Caco-2 (cell line): ENCODE measurements at regions not wholly inside any gene's neighbourhood (a gene's known extent, or its start where the extent isn't known, plus 50 kb on each side); places are given as distances from the start of the nearest gene placed in this dataset.

ENCODE experiments used
- BruUV-seq: library from RNA; stranded (reverse); fragments of 400-500 nt; replicated peaks from 2 replicates; lab custom pipeline; 2021; lab: Mats Ljungman, UMichigan
- CTCF ChIA-PET: fragments of 300-600 bp; sonication (Branson Sonifier 250); formaldehyde crosslinking; loops from one replicate; lab custom pipeline; 2022; ENCODE audit warnings: antibody characterized with exemption; lab: Charles Lee
- POLR2A ChIA-PET: fragments of 300-600 bp; sonication (Branson Sonifier 250); formaldehyde crosslinking; loops from one replicate; lab custom pipeline; 2022; ENCODE audit warnings: antibody characterized with exemption; lab: Charles Lee
- DNase-seq, 2 experiments: peaks; one replicate each; pipeline versions ENCODE4 v3.0.0 to v3.0.0-alpha.2; 2020 to 2022
- H3K27me3 ChIP-seq: replicated peaks from 2 replicates; pipeline ENCODE4 v1.6.0; 2011; ENCODE audit warnings: low read length; ENCODE audit not compliant: control insufficient read depth, insufficient read depth
- H3K36me3 ChIP-seq: 2 replicates; pipeline ENCODE4 v1.5.1; 2011; ENCODE audit warnings: low read length; ENCODE audit not compliant: control insufficient read depth, insufficient read depth
- H3K4me1 ChIP-seq: fragments of 250-450 bp; sonication (Bioruptor Pico); 2 replicates; pipeline ENCODE4 v1.5.1; 2020; ENCODE audit warnings: mild to moderate bottlenecking
- H3K4me3 ChIP-seq: 2 replicates; pipeline ENCODE4 v1.5.1; 2011; ENCODE audit warnings: low read depth, mild to moderate bottlenecking, control low read depth, low read length
- H3K9me3 ChIP-seq: fragments of 250-450 bp; sonication (Bioruptor Pico); 2 replicates; pipeline ENCODE4 v1.5.1; 2020; ENCODE audit warnings: mild to moderate bottlenecking, moderate library complexity
- H3K27ac Mint-ChIP-seq: one replicate; pipeline ENCODE4 v1.8.0; 2022; ENCODE audit warnings: mixed read lengths; ENCODE audit not compliant: unreplicated experiment
- H3K27me3 Mint-ChIP-seq: one replicate; pipeline ENCODE4 v1.8.0; 2022; ENCODE audit warnings: mixed read lengths; ENCODE audit not compliant: insufficient read depth, unreplicated experiment
- H3K36me3 Mint-ChIP-seq: one replicate; pipeline ENCODE4 v1.8.0; 2022; ENCODE audit warnings: mild to moderate bottlenecking, mixed read lengths; ENCODE audit not compliant: insufficient read depth, unreplicated experiment
- H3K4me1 Mint-ChIP-seq: one replicate; pipeline ENCODE4 v1.8.0; 2022; ENCODE audit warnings: low read depth, mixed read lengths; ENCODE audit not compliant: unreplicated experiment
- H3K4me3 Mint-ChIP-seq: one replicate; pipeline ENCODE4 v1.8.0; 2022; ENCODE audit warnings: mild to moderate bottlenecking, moderate library complexity, mixed read lengths; ENCODE audit not compliant: unreplicated experiment
- H3K9me3 Mint-ChIP-seq: one replicate; pipeline ENCODE4 v1.8.0; 2022; ENCODE audit warnings: mixed read lengths; ENCODE audit not compliant: unreplicated experiment
- intact Hi-C: fragments of 100-400 bp; cut with micrococcal nuclease; formaldehyde crosslinking; loops from one replicate; pipeline ENCODE4 v1.10.0; 2022; ENCODE audit not compliant: unreplicated experiment
- TF ChIP-seq, protein P1 (sequence below), 2 experiments: fragments of 200-600 bp in 1 of 2; IDR thresholded peaks; 1 replicate in 1 of 2; 2 replicates in 1 of 2; pipeline versions ENCODE4 v1.5.1 to v1.8.0; 2011 to 2022; ENCODE audit warnings: antibody characterized with exemption in 1 of 2, control low read depth in 1 of 2, inconsistent platforms in 1 of 2, low read depth in 1 of 2, low read length in 1 of 2, mild to moderate bottlenecking in 1 of 2, moderate library complexity in 1 of 2; ENCODE audit not compliant: insufficient read depth in 1 of 2, severe bottlenecking in 1 of 2, unreplicated experiment in 1 of 2

DNA sequence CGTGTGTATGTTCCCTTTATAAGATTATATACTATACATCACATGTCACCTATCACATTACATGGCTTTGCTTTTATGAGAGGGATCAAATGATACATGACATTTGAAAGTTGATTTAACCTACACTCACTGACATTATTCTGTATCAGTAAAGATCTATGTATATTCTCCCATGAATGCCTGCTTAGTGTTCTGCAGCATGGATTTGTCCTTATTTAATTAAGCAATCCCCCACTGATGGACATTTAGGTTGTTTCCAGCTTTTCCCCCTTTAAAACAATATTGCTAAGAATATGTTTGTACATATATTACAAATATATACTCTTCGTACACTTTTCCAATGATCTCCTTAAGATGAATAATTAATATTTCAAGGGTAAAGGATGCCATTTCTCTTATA, 297.4 kb downstream of the TFAP2C start:
- POLR2A ChIA-PET: no interaction called here
- CTCF ChIA-PET: no interaction called here
- Histone ChIP-seq H3K36me3 (no peaks in the 10 kb centered on the region), H3K27me3 (no peaks in the 10 kb centered on the region), H3K4me1 (no peaks in the 10 kb centered on the region; the same call in 1 of the 2 replicates), H3K4me3 (no peak overlapping the region), H3K9me3 (no peaks in the 10 kb centered on the region)
- Mint-ChIP-seq H3K27me3 (peaks cover 24% of the 10 kb centered on the region), H3K27ac (no peak overlapping the region), H3K36me3 (no peaks in the 10 kb centered on the region), H3K9me3 (no peaks in the 10 kb centered on the region), H3K4me1 (peaks cover 6% of the 10 kb centered on the region), H3K4me3 (no peak overlapping the region)
- no peak for DNase-seq
- intact Hi-C loops: no loop called here
- TF ChIP-seq, protein P1, sequence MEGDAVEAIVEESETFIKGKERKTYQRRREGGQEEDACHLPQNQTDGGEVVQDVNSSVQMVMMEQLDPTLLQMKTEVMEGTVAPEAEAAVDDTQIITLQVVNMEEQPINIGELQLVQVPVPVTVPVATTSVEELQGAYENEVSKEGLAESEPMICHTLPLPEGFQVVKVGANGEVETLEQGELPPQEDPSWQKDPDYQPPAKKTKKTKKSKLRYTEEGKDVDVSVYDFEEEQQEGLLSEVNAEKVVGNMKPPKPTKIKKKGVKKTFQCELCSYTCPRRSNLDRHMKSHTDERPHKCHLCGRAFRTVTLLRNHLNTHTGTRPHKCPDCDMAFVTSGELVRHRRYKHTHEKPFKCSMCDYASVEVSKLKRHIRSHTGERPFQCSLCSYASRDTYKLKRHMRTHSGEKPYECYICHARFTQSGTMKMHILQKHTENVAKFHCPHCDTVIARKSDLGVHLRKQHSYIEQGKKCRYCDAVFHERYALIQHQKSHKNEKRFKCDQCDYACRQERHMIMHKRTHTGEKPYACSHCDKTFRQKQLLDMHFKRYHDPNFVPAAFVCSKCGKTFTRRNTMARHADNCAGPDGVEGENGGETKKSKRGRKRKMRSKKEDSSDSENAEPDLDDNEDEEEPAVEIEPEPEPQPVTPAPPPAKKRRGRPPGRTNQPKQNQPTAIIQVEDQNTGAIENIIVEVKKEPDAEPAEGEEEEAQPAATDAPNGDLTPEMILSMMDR (IDR thresholded peaks at IDR 0.05; ENCODE audit: insufficient read depth in 1 of 2, low read depth in 1 of 2, low read length in 1 of 2, severe bottlenecking in 1 of 2, unreplicated experiment in 1 of 2): no peak
- BruUV-seq: no TSS peak

DNA sequence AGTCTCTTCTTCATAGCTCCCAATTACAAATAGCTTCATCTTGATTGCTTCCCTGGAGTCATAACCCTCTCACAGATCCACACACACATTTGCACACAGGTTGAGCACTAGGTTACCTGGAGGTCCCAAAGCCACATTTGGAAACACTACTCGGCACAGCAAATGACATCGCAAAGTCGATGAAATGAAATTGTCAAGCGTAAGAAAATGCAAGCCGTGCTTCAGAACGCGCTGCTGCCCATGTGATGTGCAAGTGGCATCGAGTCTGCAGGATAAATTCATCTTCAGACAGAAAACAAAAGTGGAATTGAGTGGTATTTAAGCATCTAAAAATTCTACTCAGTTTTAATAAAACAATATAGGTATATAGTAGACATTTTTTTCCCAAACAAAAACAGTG, 298.0 kb downstream of the TFAP2C start:
- Mint-ChIP-seq H3K4me1 (peaks cover 6% of the 10 kb centered on the region), H3K36me3 (no peaks in the 10 kb centered on the region), H3K9me3 (no peaks in the 10 kb centered on the region), H3K27me3 (peaks cover 24% of the 10 kb centered on the region), H3K27ac (no peak overlapping the region), H3K4me3 (no peak overlapping the region)
- H3K9me3 ChIP-seq: no peaks in the 10 kb centered on the region
- H3K4me1 ChIP-seq: no peaks in the 10 kb centered on the region; the same call in 1 of the 2 replicates
- no peaks in the 10 kb centered on the region for H3K36me3 ChIP-seq
- no TSS peak for BruUV-seq
- no peak overlapping the region for H3K4me3 ChIP-seq
- intact Hi-C loops: no loop called here
- POLR2A ChIA-PET: no interaction called here
- DNase-seq: no peak
- CTCF ChIA-PET: no interaction called here
- TF ChIP-seq, protein P1 (IDR thresholded peaks at IDR 0.05; ENCODE audit: insufficient read depth in 1 of 2, low read depth in 1 of 2, low read length in 1 of 2, severe bottlenecking in 1 of 2, unreplicated experiment in 1 of 2): no peak
- H3K27me3 ChIP-seq: no peaks in the 10 kb centered on the region

DNA sequence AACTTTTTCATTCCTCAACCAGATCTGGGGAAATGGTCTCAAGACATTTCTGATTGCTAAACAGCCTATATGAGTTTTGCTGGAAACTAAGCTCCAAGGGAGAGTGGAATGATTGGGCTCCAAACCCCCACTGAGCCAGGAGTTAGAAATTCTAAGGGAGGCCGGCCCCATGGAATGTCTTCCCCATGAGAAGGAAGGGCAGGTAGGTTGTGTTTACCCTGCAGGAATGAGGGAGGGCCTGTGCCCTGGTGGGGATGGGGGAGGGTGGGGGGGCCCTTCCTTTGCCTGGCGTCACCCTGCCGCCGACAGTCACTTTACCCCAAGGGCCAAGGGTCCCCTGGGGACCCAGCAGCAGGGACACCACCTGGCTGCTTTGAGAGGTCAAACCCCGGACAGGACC, 298.9 kb downstream of the TFAP2C start:
- no peaks in the 10 kb centered on the region for H3K9me3 Mint-ChIP-seq
- ChIA-PET CTCF (no interaction called here), POLR2A (no interaction called here)
- peaks cover 21% of the 10 kb centered on the region for H3K27me3 Mint-ChIP-seq
- Histone ChIP-seq H3K27me3 (no peaks in the 10 kb centered on the region), H3K4me1 (no peaks in the 10 kb centered on the region; the same call in 1 of the 2 replicates), H3K36me3 (no peaks in the 10 kb centered on the region), H3K9me3 (no peaks in the 10 kb centered on the region), H3K4me3 (no peak overlapping the region)
- TF ChIP-seq, protein P1 (IDR thresholded peaks at IDR 0.05; ENCODE audit: insufficient read depth in 1 of 2, low read depth in 1 of 2, low read length in 1 of 2, severe bottlenecking in 1 of 2, unreplicated experiment in 1 of 2): no peak
- no peak overlapping the region for H3K27ac Mint-ChIP-seq
- no peak overlapping the region for H3K4me3 Mint-ChIP-seq
- BruUV-seq: no TSS peak
- intact Hi-C loops: no loop called here
- no peak for DNase-seq
- no peaks in the 10 kb centered on the region for H3K36me3 Mint-ChIP-seq
- peaks cover under 1% of the 10 kb centered on the region for H3K4me1 Mint-ChIP-seq
